B cell (primary cell): ENCODE measurements at regions not wholly inside any gene's neighbourhood (a gene's known extent, or its start where the extent isn't known, plus 50 kb on each side); places are given as distances from the start of the nearest gene placed in this dataset.

Source experiments
- ATAC-seq: fragments of 200-7000 bp; cut with Tn5 transposase; one replicate; pipeline ENCODE4 v1.10.0; 2021; ENCODE audit warnings: low read depth, mild to moderate bottlenecking, moderate number of reproducible peaks, moderate library complexity
- CTCF ChIA-PET: fragments of 350-600 bp; sonication (Branson Sonifier 250); formaldehyde crosslinking; loops from one replicate; lab custom pipeline; 2021; ENCODE audit warnings: antibody characterized with exemption, inconsistent platforms; lab: Charles Lee
- POLR2A ChIA-PET: fragments of 350-600 bp; sonication (Branson Sonifier 250); formaldehyde crosslinking; loops from one replicate; lab custom pipeline; 2021; ENCODE audit warnings: antibody characterized with exemption; lab: Charles Lee
- DNase-seq: peaks from one replicate; pipeline ENCODE4 v3.0.0; 2013
- H2AFZ ChIP-seq: 2 replicates; pipeline ENCODE4 v1.6.1; 2012; ENCODE audit warnings: mild to moderate bottlenecking, low read depth, low read length; ENCODE audit not compliant: insufficient read depth, poor library complexity, severe bottlenecking
- H3K27ac ChIP-seq, 2 donors: 1 replicate in 1 of 2; 2 replicates in 1 of 2; pipeline ENCODE4 v1.5.1; 2012 to 2013; ENCODE audit warnings: low read length in 2 of 2, mild to moderate bottlenecking in 2 of 2, moderate library complexity in 1 of 2
- H3K27me3 ChIP-seq, 4 experiments: fragments of 200-600 bp in 1 of 4; sonication (generic) in 1 of 4; replicated peaks in 1 of 4; 1 replicate in 2 of 4; 2 replicates in 2 of 4; pipeline versions ENCODE4 v1.6.1 to v1.7.0; 2013 to 2016; ENCODE audit warnings: low read length in 3 of 4, mild to moderate bottlenecking in 2 of 4, mixed read lengths in 1 of 4, moderate library complexity in 1 of 4; ENCODE audit not compliant: insufficient read depth in 4 of 4, control insufficient read depth in 3 of 4; ENCODE audit errors: control extremely low read depth in 1 of 4
- H3K36me3 ChIP-seq, 2 experiments: replicated peaks in 1 of 2; 1 replicate in 1 of 2; 2 replicates in 1 of 2; pipeline versions ENCODE4 v1.6.1 to v1.7.1; 2013; ENCODE audit warnings: low read length in 1 of 2; ENCODE audit not compliant: insufficient read depth in 2 of 2, control insufficient read depth in 1 of 2; ENCODE audit errors: control extremely low read depth in 1 of 2, extremely low read depth in 1 of 2
- H3K4me1 ChIP-seq, 2 donors: fragments of 200-600 bp in 1 of 2; sonication (generic) in 1 of 2; 1 replicate in 1 of 2; 2 replicates in 1 of 2; pipeline versions ENCODE4 v1.5.1 to v1.6.1; 2013 to 2017; ENCODE audit warnings: low read length in 2 of 2; ENCODE audit not compliant: control insufficient read depth in 2 of 2, insufficient read depth in 2 of 2
- H3K4me2 ChIP-seq: replicated peaks from 2 replicates; pipeline ENCODE3; 2012; ENCODE audit warnings: mild to moderate bottlenecking, low read depth, low read length; ENCODE audit not compliant: poor library complexity, severe bottlenecking
- H3K4me3 ChIP-seq, 5 experiments: fragments of 200-600 bp in 1 of 5; sonication (generic) in 1 of 5; 1 replicate in 3 of 5; 2 replicates in 2 of 5; pipeline versions ENCODE4 v1.5.1 to v1.7.0; 2011 to 2016; ENCODE audit warnings: low read length in 4 of 5, mild to moderate bottlenecking in 4 of 5, low read depth in 2 of 5, control low read depth in 1 of 5, moderate library complexity in 1 of 5; ENCODE audit not compliant: insufficient read depth in 1 of 5; ENCODE audit errors: control extremely low read depth in 1 of 5, extremely low read depth in 1 of 5
- H3K79me2 ChIP-seq: fragments of 200-600 bp; sonication (generic); one replicate; pipeline ENCODE4 v1.6.0; 2016; ENCODE audit warnings: low read length; ENCODE audit not compliant: control insufficient read depth, insufficient read depth
- H3K9ac ChIP-seq: fragments of 200-600 bp; sonication (generic); 2 replicates; pipeline ENCODE4 v1.6.1; 2017; ENCODE audit warnings: mild to moderate bottlenecking, low read length, moderate library complexity
- H3K9me3 ChIP-seq, 3 donors: one replicate each; pipeline versions ENCODE4 v1.6.1 to v1.7.1; 2013; ENCODE audit warnings: low read length in 2 of 3; ENCODE audit not compliant: control insufficient read depth in 2 of 3, insufficient read depth in 1 of 3; ENCODE audit errors: control extremely low read depth in 1 of 3
- H4K20me1 ChIP-seq: 2 replicates; pipeline ENCODE4 v1.6.0; 2012; ENCODE audit warnings: mild to moderate bottlenecking, low read length; ENCODE audit not compliant: insufficient read depth, control insufficient read depth, poor library complexity, severe bottlenecking
- H3K27ac Mint-ChIP-seq: one replicate; pipeline ENCODE4 v1.8.0; 2021; ENCODE audit warnings: mixed read lengths
- H3K27me3 Mint-ChIP-seq: one replicate; pipeline ENCODE4 v1.8.0; 2021; ENCODE audit warnings: mixed read lengths
- H3K4me1 Mint-ChIP-seq: one replicate; pipeline ENCODE4 v1.8.0; 2021; ENCODE audit warnings: mixed read lengths
- H3K4me3 Mint-ChIP-seq: one replicate; pipeline ENCODE4 v1.8.0; 2021; ENCODE audit warnings: mixed read lengths
- H3K9me3 Mint-ChIP-seq: one replicate; pipeline ENCODE4 v1.8.0; 2022; ENCODE audit warnings: mixed read lengths; ENCODE audit not compliant: insufficient read depth
- EZH2 ChIP-seq: IDR thresholded peaks from 2 replicates; pipeline ENCODE4 v1.6.1; 2012; ENCODE audit warnings: borderline replicate concordance, low read depth, mild to moderate bottlenecking, moderate library complexity, low read length; ENCODE audit not compliant: insufficient read depth, poor library complexity, severe bottlenecking
- WGBS: methylation state at CpG from one replicate; pipeline ENCODE4 v1.1.5; 2013; ENCODE audit warnings: missing lambda C conversion rate; ENCODE audit not compliant: insufficient coverage; 5-methylcytosine and 5-hydroxymethylcytosine counted together
- intact Hi-C: fragments of 100-400 bp; cut with micrococcal nuclease; formaldehyde crosslinking; loops from one replicate; pipeline ENCODE4 v1.10.0; 2022
- TF ChIP-seq, protein P1 (sequence below): fragments of 200-600 bp; IDR thresholded peaks from one replicate; pipeline ENCODE4 v1.8.0; 2022; ENCODE audit warnings: antibody characterized with exemption, mild to moderate bottlenecking

- no peak overlapping the region for H3K9ac ChIP-seq
- intact Hi-C loops = no loop called here
- H3K4me1 ChIP-seq = no peaks in the 10 kb centered on the region
- H2AFZ ChIP-seq = no peak overlapping the region
- no peaks in the 10 kb centered on the region for H3K27me3 ChIP-seq
- Mint-ChIP-seq H3K4me1 (peaks cover 8% of the 10 kb centered on the region), H3K9me3 (no peaks in the 10 kb centered on the region), H3K4me3 (no peak overlapping the region), H3K27ac (no peak overlapping the region), H3K27me3 (peaks cover 13% of the 10 kb centered on the region)
- H4K20me1 ChIP-seq = no peaks in the 10 kb centered on the region
- no peaks in the 10 kb centered on the region for H3K9me3 ChIP-seq
- no peaks in the 10 kb centered on the region for H3K79me2 ChIP-seq
- TF ChIP-seq EZH2 = no peak
- TF ChIP-seq, protein P1, sequence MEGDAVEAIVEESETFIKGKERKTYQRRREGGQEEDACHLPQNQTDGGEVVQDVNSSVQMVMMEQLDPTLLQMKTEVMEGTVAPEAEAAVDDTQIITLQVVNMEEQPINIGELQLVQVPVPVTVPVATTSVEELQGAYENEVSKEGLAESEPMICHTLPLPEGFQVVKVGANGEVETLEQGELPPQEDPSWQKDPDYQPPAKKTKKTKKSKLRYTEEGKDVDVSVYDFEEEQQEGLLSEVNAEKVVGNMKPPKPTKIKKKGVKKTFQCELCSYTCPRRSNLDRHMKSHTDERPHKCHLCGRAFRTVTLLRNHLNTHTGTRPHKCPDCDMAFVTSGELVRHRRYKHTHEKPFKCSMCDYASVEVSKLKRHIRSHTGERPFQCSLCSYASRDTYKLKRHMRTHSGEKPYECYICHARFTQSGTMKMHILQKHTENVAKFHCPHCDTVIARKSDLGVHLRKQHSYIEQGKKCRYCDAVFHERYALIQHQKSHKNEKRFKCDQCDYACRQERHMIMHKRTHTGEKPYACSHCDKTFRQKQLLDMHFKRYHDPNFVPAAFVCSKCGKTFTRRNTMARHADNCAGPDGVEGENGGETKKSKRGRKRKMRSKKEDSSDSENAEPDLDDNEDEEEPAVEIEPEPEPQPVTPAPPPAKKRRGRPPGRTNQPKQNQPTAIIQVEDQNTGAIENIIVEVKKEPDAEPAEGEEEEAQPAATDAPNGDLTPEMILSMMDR = no peak
- WGBS = 98% methylated on average over 5 of the region's 7 CpGs
- H3K4me2 ChIP-seq = no peak overlapping the region
- no peak overlapping the region for H3K27ac ChIP-seq
- POLR2A ChIA-PET = no interaction called here
- H3K36me3 ChIP-seq = no peaks in the 10 kb centered on the region
- ATAC-seq = no peak
- CTCF ChIA-PET = no interaction called here
- no peak overlapping the region for H3K4me3 ChIP-seq
- DNase-seq = no peak
Observed at GRCh38 chr2:205860885-205861284, 178.6 kb downstream of the NRP2 start.

- Histone ChIP-seq H3K27me3 (no peaks in the 10 kb centered on the region), H3K4me2 (no peak overlapping the region), H3K79me2 (no peaks in the 10 kb centered on the region), H4K20me1 (no peaks in the 10 kb centered on the region), H3K9me3 (no peaks in the 10 kb centered on the region), H3K27ac (no peak overlapping the region), H3K9ac (no peak overlapping the region), H3K36me3 (no peaks in the 10 kb centered on the region), H2AFZ (no peak overlapping the region), H3K4me1 (no peaks in the 10 kb centered on the region), H3K4me3 (no peak overlapping the region)
- peaks cover 16% of the 10 kb centered on the region for H3K27me3 Mint-ChIP-seq
- ATAC-seq (no peak), DNase-seq (no peak)
- TF ChIP-seq, protein P1 = no peak
- no peak for TF ChIP-seq EZH2
- no peaks in the 10 kb centered on the region for H3K9me3 Mint-ChIP-seq
- peaks cover 8% of the 10 kb centered on the region for H3K4me1 Mint-ChIP-seq
- no peak overlapping the region for H3K27ac Mint-ChIP-seq
- CTCF ChIA-PET = no interaction called here
- intact Hi-C loops = no loop called here
- H3K4me3 Mint-ChIP-seq = no peak overlapping the region
- 91% methylated on average over 9 of the region's 9 CpGs for WGBS
- POLR2A ChIA-PET = no interaction called here
Observed at GRCh38 chr2:205860181-205860580, 177.9 kb downstream of the NRP2 start.
